Islet precursor cell (in vitro differentiated cells): ENCODE measurements at regions not wholly inside any gene's neighbourhood (a gene's known extent, or its start where the extent isn't known, plus 50 kb on each side); places are given as distances from the start of the nearest gene placed in this dataset.
"Not testable (repeated sequence)": the region's sequence is repeated elsewhere in the genome, so short reads cannot be mapped to it uniquely, and the experiment has no call there.

ENCODE experiments used
- DNase-seq: peaks from one replicate; pipeline ENCODE4 v3.0.0-alpha.2; 2018

- DNase-seq: no peak
These were observed 429.0 kb downstream of the PREX1 start for GRCh38 chr20:48398506-48399449.

GRCh38 chr20:48396981-48397861, 430.6 kb downstream of the PREX1 start:
- DNase-seq: not testable (repeated sequence)

- no peak for DNase-seq
These were observed 431.8 kb downstream of the PREX1 start for GRCh38 chr20:48395816-48396546.

- DNase-seq: no peak
These were observed 433.3 kb downstream of the PREX1 start for GRCh38 chr20:48394415-48395081.

- DNase-seq: no peak
These were observed 434.0 kb downstream of the PREX1 start for GRCh38 chr20:48393737-48394314.

- DNase-seq: no peak
These were observed 434.5 kb downstream of the PREX1 start for GRCh38 chr20:48393311-48393685.

- DNase-seq: no peak
These were observed 435.1 kb downstream of the PREX1 start for GRCh38 chr20:48392407-48393310.

- DNase-seq: no peak
These were observed 436.8 kb downstream of the PREX1 start for GRCh38 chr20:48390981-48391380.

GRCh38 chr20:48387675-48388074, 440.1 kb downstream of the PREX1 start:
- no peak for DNase-seq

- DNase-seq: no peak
These were observed 442.3 kb downstream of the PREX1 start for GRCh38 chr20:48385527-48385926.

GRCh38 chr20:48385114-48385513, 442.7 kb downstream of the PREX1 start:
- no peak for DNase-seq

GRCh38 chr20:48384147-48384818, 443.5 kb downstream of the PREX1 start:
- no peak for DNase-seq

GRCh38 chr20:48383252-48383651, 444.5 kb downstream of the PREX1 start:
- DNase-seq: no peak

GRCh38 chr20:48382304-48382703, 445.5 kb downstream of the PREX1 start:
- no peak for DNase-seq

- no peak for DNase-seq
These were observed 446.3 kb downstream of the PREX1 start for GRCh38 chr20:48381353-48382120.

- no peak for DNase-seq
These were observed 447.1 kb downstream of the PREX1 start for GRCh38 chr20:48380661-48381060.

- DNase-seq: no peak
These were observed 448.7 kb downstream of the PREX1 start for GRCh38 chr20:48378976-48379675.

- DNase-seq: no peak
These were observed 449.9 kb downstream of the PREX1 start for GRCh38 chr20:48377940-48378339.

- DNase-seq: no peak
These were observed 452.0 kb downstream of the PREX1 start for GRCh38 chr20:48375804-48376203.
